HEK293 (cell line): ENCODE measurements at regions not wholly inside any gene's neighbourhood (a gene's known extent, or its start where the extent isn't known, plus 50 kb on each side); places are given as distances from the start of the nearest gene placed in this dataset.

ENCODE experiments used
- CTCF ChIA-PET: fragments of 350-600 bp; formaldehyde crosslinking; extraction: SDS; loops from one replicate; lab custom pipeline; 2021; ENCODE audit warnings: antibody characterized with exemption; lab: Yijun Ruan, JAX
- POLR2A ChIA-PET: fragments of 300-600 bp; formaldehyde crosslinking; extraction: SDS; loops from one replicate; lab custom pipeline; 2020; ENCODE audit warnings: antibody characterized with exemption, inconsistent platforms; lab: Yijun Ruan, JAX
- H3K27ac ChIP-seq: fragments of 200-500 bp; sonication (Bioruptor generic); 2 replicates; pipeline ENCODE4 v1.5.1; 2014; ENCODE audit warnings: low read depth, low read length, control low read depth, inconsistent platforms; ENCODE audit errors: extremely low read depth
- H3K36me3 ChIP-seq, 2 experiments: fragments of 200-500 bp in 1 of 2; sonication (Bioruptor generic) in 1 of 2; 1 replicate in 1 of 2; 2 replicates in 1 of 2; pipeline ENCODE4 v1.5.1; 2014 to 2017; ENCODE audit warnings: inconsistent platforms in 2 of 2, low read length in 2 of 2; ENCODE audit not compliant: control insufficient read depth in 2 of 2, insufficient read depth in 1 of 2
- H3K4me1 ChIP-seq: fragments of 200-500 bp; sonication (Bioruptor generic); 2 replicates; pipeline ENCODE4 v1.5.1; 2014; ENCODE audit warnings: mild to moderate bottlenecking, low read length, inconsistent platforms; ENCODE audit not compliant: control insufficient read depth, insufficient read depth
- H3K4me3 ChIP-seq: 2 replicates; pipeline ENCODE4 v1.5.1; 2011; ENCODE audit warnings: low read depth, mild to moderate bottlenecking, control low read depth, low read length, moderate library complexity
- H3K9me3 ChIP-seq: fragments of 200-500 bp; sonication (Bioruptor generic); 2 replicates; pipeline ENCODE4 v1.5.1; 2014; ENCODE audit warnings: low read depth, low read length, inconsistent platforms; ENCODE audit not compliant: control insufficient read depth, insufficient read depth
- BCL11A ChIP-seq: fragments of 450-650 bp; formaldehyde crosslinking; IDR thresholded peaks from 2 replicates; pipeline ENCODE4 v1.5.1; 2016; ENCODE audit warnings: low read depth, missing biosample characterization, missing genetic modification characterization
- BCL6B ChIP-seq: fragments of 450-650 bp; formaldehyde crosslinking; IDR thresholded peaks from 2 replicates; pipeline ENCODE4 v1.5.1; 2017; ENCODE audit warnings: missing biosample characterization, missing genetic modification characterization
- EGR2 ChIP-seq: fragments of 450-650 bp; formaldehyde crosslinking; IDR thresholded peaks from 2 replicates; pipeline ENCODE4 v1.5.1; 2016; ENCODE audit warnings: low read depth, missing biosample characterization, missing genetic modification characterization
- OSR2 ChIP-seq: fragments of 450-650 bp; formaldehyde crosslinking; IDR thresholded peaks from 2 replicates; pipeline ENCODE4 v1.5.1; 2016; ENCODE audit warnings: missing biosample characterization, missing genetic modification characterization
- ZBTB10 ChIP-seq: fragments of 450-650 bp; formaldehyde crosslinking; IDR thresholded peaks from 2 replicates; pipeline ENCODE4 v1.5.1; 2016; ENCODE audit warnings: missing biosample characterization, missing genetic modification characterization
- ZBTB7A ChIP-seq: fragments of 450-650 bp; formaldehyde crosslinking; IDR thresholded peaks from 2 replicates; pipeline ENCODE4 v1.5.1; 2016; ENCODE audit warnings: low read depth, missing biosample characterization, missing genetic modification characterization
- ZNF138 ChIP-seq: fragments of 450-650 bp; formaldehyde crosslinking; IDR thresholded peaks from 2 replicates; pipeline ENCODE4 v1.5.1; 2016; ENCODE audit warnings: missing biosample characterization, missing genetic modification characterization, borderline replicate concordance
- ZNF211 ChIP-seq: fragments of 450-650 bp; formaldehyde crosslinking; IDR thresholded peaks from 2 replicates; pipeline ENCODE4 v1.5.1; 2016; ENCODE audit warnings: low read depth, missing biosample characterization, missing genetic modification characterization
- ZNF223 ChIP-seq: fragments of 450-650 bp; formaldehyde crosslinking; IDR thresholded peaks from 2 replicates; pipeline ENCODE4 v1.5.1; 2016; ENCODE audit warnings: missing biosample characterization, missing genetic modification characterization
- ZNF274 ChIP-seq, 2 experiments: fragments of 200-500 bp in 1 of 2; fragments of 450-650 bp in 1 of 2; sonication (Bioruptor generic) in 1 of 2; formaldehyde crosslinking in 1 of 2; IDR thresholded peaks; 2 replicates each; pipeline versions ENCODE4 v1.5.1 to v1.6.1; 2014 to 2016; ENCODE audit warnings: borderline replicate concordance in 1 of 2, inconsistent platforms in 1 of 2, low read length in 1 of 2, missing biosample characterization in 1 of 2, missing genetic modification characterization in 1 of 2
- ZNF292 ChIP-seq: fragments of 450-650 bp; formaldehyde crosslinking; IDR thresholded peaks from 2 replicates; pipeline ENCODE4 v1.5.1; 2016; ENCODE audit warnings: low read depth, missing biosample characterization, missing genetic modification characterization, borderline replicate concordance
- ZNF335 ChIP-seq: fragments of 450-650 bp; formaldehyde crosslinking; conservative IDR thresholded peaks from 2 replicates; pipeline ENCODE4 v1.5.1; 2016; ENCODE audit warnings: missing biosample characterization, missing genetic modification characterization
- ZNF354C ChIP-seq: fragments of 450-650 bp; formaldehyde crosslinking; IDR thresholded peaks from 2 replicates; pipeline ENCODE4 v1.5.1; 2016; ENCODE audit warnings: missing biosample characterization, missing genetic modification characterization, low read depth, borderline replicate concordance
- ZNF449 ChIP-seq: fragments of 450-650 bp; formaldehyde crosslinking; IDR thresholded peaks from 2 replicates; pipeline ENCODE4 v1.5.1; 2017; ENCODE audit warnings: missing biosample characterization, mild to moderate bottlenecking, missing genetic modification characterization, moderate library complexity
- ZNF549 ChIP-seq: fragments of 450-650 bp; IDR thresholded peaks from 2 replicates; pipeline ENCODE4 v1.5.1; 2018; ENCODE audit warnings: missing biosample characterization, missing genetic modification characterization, mild to moderate bottlenecking, inconsistent platforms, moderate library complexity
- ZNF600 ChIP-seq: fragments of 450-650 bp; formaldehyde crosslinking; IDR thresholded peaks from 2 replicates; pipeline ENCODE4 v1.5.1; 2016; ENCODE audit warnings: missing biosample characterization, missing genetic modification characterization
- ZNF621 ChIP-seq: fragments of 450-650 bp; formaldehyde crosslinking; IDR thresholded peaks from 2 replicates; pipeline ENCODE4 v1.5.1; 2017; ENCODE audit warnings: missing biosample characterization, missing genetic modification characterization
- ZNF623 ChIP-seq: fragments of 450-650 bp; formaldehyde crosslinking; IDR thresholded peaks from 2 replicates; pipeline ENCODE4 v1.5.1; 2016; ENCODE audit warnings: missing biosample characterization, missing genetic modification characterization
- ZNF624 ChIP-seq: fragments of 450-650 bp; formaldehyde crosslinking; IDR thresholded peaks from 2 replicates; pipeline ENCODE4 v1.5.1; 2017; ENCODE audit warnings: missing biosample characterization, missing genetic modification characterization
- ZNF664 ChIP-seq: fragments of 450-650 bp; formaldehyde crosslinking; IDR thresholded peaks from 2 replicates; pipeline ENCODE4 v1.5.1; 2016; ENCODE audit warnings: missing biosample characterization, missing genetic modification characterization
- ZNF747 ChIP-seq: fragments of 450-650 bp; formaldehyde crosslinking; IDR thresholded peaks from 2 replicates; pipeline ENCODE4 v1.5.1; 2016; ENCODE audit warnings: missing biosample characterization, missing genetic modification characterization
- ZNF837 ChIP-seq: fragments of 450-650 bp; formaldehyde crosslinking; IDR thresholded peaks from 2 replicates; pipeline ENCODE4 v1.5.1; 2016; ENCODE audit warnings: missing biosample characterization, missing genetic modification characterization
- ZSCAN30 ChIP-seq: fragments of 450-650 bp; IDR thresholded peaks from 2 replicates; pipeline ENCODE4 v1.5.1; 2018; ENCODE audit warnings: missing biosample characterization, mild to moderate bottlenecking, missing genetic modification characterization, moderate library complexity
- ZXDB ChIP-seq: fragments of 450-650 bp; formaldehyde crosslinking; IDR thresholded peaks from 2 replicates; pipeline ENCODE4 v1.5.1; 2016; ENCODE audit warnings: missing biosample characterization, missing genetic modification characterization
- TF ChIP-seq, protein P1 (sequence below): fragments of 450-650 bp; formaldehyde crosslinking; IDR thresholded peaks from 2 replicates; pipeline ENCODE4 v1.5.1; 2016; ENCODE audit warnings: missing biosample characterization, missing genetic modification characterization, low read depth
- TF ChIP-seq, protein P2 (sequence below): fragments of 450-650 bp; formaldehyde crosslinking; IDR thresholded peaks from 2 replicates; pipeline ENCODE4 v1.5.1; 2016; ENCODE audit warnings: missing biosample characterization, missing genetic modification characterization

- TF ChIP-seq ZNF623 (tag by site-specific recombination) (no peak), ZNF837 (no peak)
Observed at GRCh38 chr3:27960133-27960532, 238.0 kb upstream of the EOMES start (continued).

DNA sequence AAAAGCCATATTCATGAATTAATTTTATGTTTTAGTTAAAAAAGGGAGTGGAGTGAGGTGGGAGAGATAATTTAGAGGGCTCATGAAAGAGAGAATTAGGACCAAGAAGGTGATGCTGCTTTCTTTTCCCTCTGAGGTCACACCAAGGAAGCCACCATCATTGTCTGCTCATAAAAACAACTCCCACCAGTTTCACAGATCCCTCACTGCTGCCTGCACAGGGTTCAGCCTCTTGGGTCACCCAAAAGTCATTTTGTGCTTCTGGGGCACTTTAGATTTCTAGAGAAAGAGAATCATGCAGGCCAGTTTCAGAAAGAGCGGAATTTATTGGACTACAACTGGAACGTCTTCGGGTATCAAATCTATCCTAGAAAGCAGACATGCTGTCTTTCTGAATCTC, 241.4 kb upstream of the EOMES start:
- TF ChIP-seq ZNF274 (IDR thresholded peaks at IDR 0.05; ENCODE audit: low read length) (no peak), ZNF274 (tag by site-specific recombination; IDR thresholded peaks at IDR 0.05; ENCODE audit: borderline replicate concordance) (no peak), BCL6B (tag by site-specific recombination) (no peak), ZNF223 (tag by site-specific recombination) (no peak), ZXDB (tag by site-specific recombination) (no peak), ZNF335 (tag by site-specific recombination) (no peak), ZNF600 (tag by site-specific recombination) (no peak), ZNF624 (tag by site-specific recombination) (no peak), ZSCAN30 (no peak), ZNF354C (tag by site-specific recombination) (no peak), OSR2 (tag by site-specific recombination) (no peak), ZNF664 (tag by site-specific recombination) (no peak)
- TF ChIP-seq, protein P1, sequence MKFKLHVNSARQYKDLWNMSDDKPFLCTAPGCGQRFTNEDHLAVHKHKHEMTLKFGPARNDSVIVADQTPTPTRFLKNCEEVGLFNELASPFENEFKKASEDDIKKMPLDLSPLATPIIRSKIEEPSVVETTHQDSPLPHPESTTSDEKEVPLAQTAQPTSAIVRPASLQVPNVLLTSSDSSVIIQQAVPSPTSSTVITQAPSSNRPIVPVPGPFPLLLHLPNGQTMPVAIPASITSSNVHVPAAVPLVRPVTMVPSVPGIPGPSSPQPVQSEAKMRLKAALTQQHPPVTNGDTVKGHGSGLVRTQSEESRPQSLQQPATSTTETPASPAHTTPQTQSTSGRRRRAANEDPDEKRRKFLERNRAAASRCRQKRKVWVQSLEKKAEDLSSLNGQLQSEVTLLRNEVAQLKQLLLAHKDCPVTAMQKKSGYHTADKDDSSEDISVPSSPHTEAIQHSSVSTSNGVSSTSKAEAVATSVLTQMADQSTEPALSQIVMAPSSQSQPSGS, result no peak
- TF ChIP-seq, all 188 proteins: peak for 0
- no peaks in the 10 kb centered on the region for H3K9me3 ChIP-seq
- H3K27ac ChIP-seq, result no peak overlapping the region
- no peak overlapping the region for H3K4me3 ChIP-seq
- no peaks in the 10 kb centered on the region for H3K36me3 ChIP-seq
- CTCF ChIA-PET, result no interaction called here
- POLR2A ChIA-PET, result no interaction called here
- no peaks in the 10 kb centered on the region for H3K4me1 ChIP-seq

DNA sequence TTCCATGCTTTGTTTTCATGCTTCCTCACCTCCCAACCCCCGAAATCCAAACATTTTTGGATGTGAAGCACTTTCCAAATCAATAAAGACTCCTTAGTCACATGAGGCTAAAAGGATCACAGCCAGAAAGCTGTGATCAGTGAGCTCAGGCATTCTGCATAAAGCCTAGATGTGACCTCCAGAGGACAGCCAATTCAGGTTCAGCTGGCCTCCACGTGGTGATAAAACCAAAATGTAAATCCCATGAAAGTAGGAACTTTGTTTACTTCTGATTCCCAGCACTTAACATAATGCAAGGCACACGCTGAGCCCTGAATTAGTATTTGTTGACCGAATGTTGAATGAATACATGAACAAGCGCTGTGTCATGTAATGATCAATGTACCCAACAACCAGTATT, 249.5 kb upstream of the EOMES start:
- ChIA-PET POLR2A (no interaction called here), CTCF (interaction anchor here (0.7 kb wide), 1 partner anchor 279 kb away, joined by 3 read pairs; no protein-coding TSS in a partner anchor)
- H3K4me1 ChIP-seq, result no peaks in the 10 kb centered on the region
- no peak overlapping the region for H3K27ac ChIP-seq
- H3K36me3 ChIP-seq, result no peaks in the 10 kb centered on the region
- H3K4me3 ChIP-seq, result no peak overlapping the region
- H3K9me3 ChIP-seq, result no peaks in the 10 kb centered on the region
- TF ChIP-seq BCL11A (tag by site-specific recombination) (no peak), ZNF292 (tag by site-specific recombination) (no peak), EGR2 (tag by site-specific recombination) (no peak), ZNF621 (tag by site-specific recombination) (no peak), ZNF549 (tag by site-specific recombination) (no peak), ZNF211 (tag by site-specific recombination) (no peak), ZNF138 (tag by site-specific recombination) (no peak), ZBTB10 (tag by site-specific recombination) (no peak), ZNF624 (tag by site-specific recombination) (no peak), ZBTB7A (tag by site-specific recombination) (no peak), ZNF449 (tag by site-specific recombination) (no peak), ZNF747 (tag by site-specific recombination) (no peak)
- TF ChIP-seq, protein P2, sequence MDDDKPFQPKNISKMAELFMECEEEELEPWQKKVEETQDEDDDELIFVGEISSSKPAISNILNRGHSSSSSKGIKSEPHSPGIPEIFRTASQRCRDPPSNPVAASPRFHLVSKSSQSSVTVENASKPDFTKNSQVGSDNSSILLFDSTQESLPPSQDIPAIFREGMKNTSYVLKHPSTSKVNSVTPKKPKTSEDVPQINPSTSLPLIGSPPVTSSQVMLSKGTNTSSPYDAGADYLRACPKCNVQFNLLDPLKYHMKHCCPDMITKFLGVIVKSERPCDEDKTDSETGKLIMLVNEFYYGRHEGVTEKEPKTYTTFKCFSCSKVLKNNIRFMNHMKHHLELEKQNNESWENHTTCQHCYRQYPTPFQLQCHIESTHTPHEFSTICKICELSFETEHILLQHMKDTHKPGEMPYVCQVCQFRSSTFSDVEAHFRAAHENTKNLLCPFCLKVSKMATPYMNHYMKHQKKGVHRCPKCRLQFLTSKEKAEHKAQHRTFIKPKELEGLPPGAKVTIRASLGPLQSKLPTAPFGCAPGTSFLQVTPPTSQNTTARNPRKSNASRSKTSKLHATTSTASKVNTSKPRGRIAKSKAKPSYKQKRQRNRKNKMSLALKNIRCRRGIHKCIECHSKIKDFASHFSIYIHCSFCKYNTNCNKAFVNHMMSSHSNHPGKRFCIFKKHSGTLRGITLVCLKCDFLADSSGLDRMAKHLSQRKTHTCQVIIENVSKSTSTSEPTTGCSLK (tag by site-specific recombination), result no peak
